H9 (cell line): ENCODE measurements at regions not wholly inside any gene's neighbourhood (a gene's known extent, or its start where the extent isn't known, plus 50 kb on each side); places are given as distances from the start of the nearest gene placed in this dataset.
A peak's percentile ranks its signal among the peaks of the same experiment; 100 is the strongest.

Experiments
- DNase-seq: peaks from one replicate; pipeline ENCODE4 v3.0.0-alpha.2; 2017
- H2AFZ ChIP-seq: one replicate; pipeline ENCODE4 v1.6.1; 2013; ENCODE audit warnings: mild to moderate bottlenecking, low read length, control low read depth, moderate library complexity
- H2AK5ac ChIP-seq: 2 replicates; pipeline ENCODE4 v1.6.1; 2013; ENCODE audit warnings: low read length, control low read depth, mixed read lengths; ENCODE audit not compliant: insufficient read length
- H2BK120ac ChIP-seq: one replicate; pipeline ENCODE4 v1.6.1; 2013; ENCODE audit warnings: low read depth, mild to moderate bottlenecking, low read length, control low read depth, inconsistent platforms; ENCODE audit not compliant: poor library complexity, severe bottlenecking
- H2BK12ac ChIP-seq: 2 replicates; pipeline ENCODE4 v1.6.1; 2013; ENCODE audit warnings: low read length, control low read depth, mixed read lengths, low read depth; ENCODE audit not compliant: insufficient read length
- H2BK15ac ChIP-seq: 2 replicates; pipeline ENCODE4 v1.6.1; 2013; ENCODE audit warnings: low read depth, low read length, control low read depth
- H2BK20ac ChIP-seq: one replicate; pipeline ENCODE4 v1.6.1; 2013; ENCODE audit warnings: low read depth, mild to moderate bottlenecking, low read length, control low read depth, inconsistent platforms; ENCODE audit not compliant: poor library complexity, severe bottlenecking
- H2BK5ac ChIP-seq: 2 replicates; pipeline ENCODE4 v1.6.1; 2013; ENCODE audit warnings: low read length, control low read depth, mixed read lengths; ENCODE audit not compliant: insufficient read length
- H3K14ac ChIP-seq: 2 replicates; pipeline ENCODE4 v1.6.1; 2013; ENCODE audit warnings: low read length, control low read depth; ENCODE audit not compliant: insufficient read depth
- H3K18ac ChIP-seq: 2 replicates; pipeline ENCODE4 v1.6.1; 2013; ENCODE audit warnings: low read depth, mild to moderate bottlenecking, mixed read lengths, low read length, control low read depth; ENCODE audit not compliant: insufficient read length
- H3K23ac ChIP-seq: 2 replicates; pipeline ENCODE4 v1.6.1; 2013; ENCODE audit warnings: low read length, control low read depth, mixed read lengths, low read depth; ENCODE audit not compliant: insufficient read length
- H3K23me2 ChIP-seq: 2 replicates; pipeline ENCODE4 v1.6.1; 2013; ENCODE audit warnings: low read depth, mild to moderate bottlenecking, mixed read lengths, low read length, control low read depth; ENCODE audit not compliant: insufficient read length, poor library complexity, severe bottlenecking
- H3K27ac ChIP-seq: 2 replicates; pipeline ENCODE4 v1.5.1; 2013; ENCODE audit warnings: low read length, control low read depth, mixed read lengths, low read depth; ENCODE audit not compliant: insufficient read length
- H3K27me3 ChIP-seq: 2 replicates; pipeline ENCODE4 v1.6.1; 2013; ENCODE audit warnings: low read length, control low read depth, inconsistent platforms; ENCODE audit not compliant: insufficient read depth
- H3K4ac ChIP-seq: 2 replicates; pipeline ENCODE4 v1.6.1; 2013; ENCODE audit warnings: low read depth, mild to moderate bottlenecking, control low read depth, inconsistent platforms, low read length, moderate library complexity
- H3K4me1 ChIP-seq: 2 replicates; pipeline ENCODE4 v1.6.1; 2013; ENCODE audit warnings: low read length, control low read depth, inconsistent platforms; ENCODE audit not compliant: insufficient read depth
- H3K4me2 ChIP-seq: 2 replicates; pipeline ENCODE4 v1.6.1; 2013; ENCODE audit warnings: low read length, control low read depth, mixed read lengths; ENCODE audit not compliant: insufficient read length, insufficient read depth
- H3K56ac ChIP-seq: 2 replicates; pipeline ENCODE4 v1.6.1; 2013; ENCODE audit warnings: low read depth, mild to moderate bottlenecking, mixed read lengths, low read length, control low read depth; ENCODE audit not compliant: insufficient read length
- H3K79me1 ChIP-seq: 2 replicates; pipeline ENCODE4 v1.6.1; 2013; ENCODE audit warnings: low read depth, mild to moderate bottlenecking, moderate library complexity, low read length, control low read depth, inconsistent platforms; ENCODE audit not compliant: insufficient read depth, poor library complexity, severe bottlenecking
- H3K79me2 ChIP-seq: 2 replicates; pipeline ENCODE4 v1.6.1; 2013; ENCODE audit warnings: low read length, control low read depth, inconsistent platforms; ENCODE audit not compliant: insufficient read depth
- H3K9ac ChIP-seq: 2 replicates; pipeline ENCODE4 v1.6.1; 2013; ENCODE audit warnings: low read length, control low read depth, mixed read lengths; ENCODE audit not compliant: insufficient read length; ENCODE audit errors: extremely low read depth
- H3K9me3 ChIP-seq: one replicate; pipeline ENCODE4 v1.6.1; 2013; ENCODE audit warnings: low read depth, low read length, inconsistent platforms; ENCODE audit not compliant: control insufficient read depth
- H3T11ph ChIP-seq: one replicate; pipeline ENCODE4 v1.6.1; 2013; ENCODE audit warnings: mild to moderate bottlenecking, low read length, control low read depth, inconsistent platforms
- H4K20me1 ChIP-seq: one replicate; pipeline ENCODE4 v1.6.1; 2013; ENCODE audit not compliant: control insufficient read depth, insufficient read length, insufficient read depth
- H4K5ac ChIP-seq: 2 replicates; pipeline ENCODE4 v1.6.1; 2013; ENCODE audit warnings: low read depth, mild to moderate bottlenecking, mixed read lengths, low read length, control low read depth; ENCODE audit not compliant: insufficient read length
- H4K8ac ChIP-seq: replicated peaks from 2 replicates; pipeline ENCODE4 v1.6.1; 2013; ENCODE audit warnings: low read length, control low read depth, mixed read lengths, low read depth; ENCODE audit not compliant: insufficient read length
- H4K91ac ChIP-seq: 2 replicates; pipeline ENCODE4 v1.6.1; 2013; ENCODE audit warnings: low read depth, mild to moderate bottlenecking, moderate library complexity, mixed read lengths, low read length, control low read depth; ENCODE audit not compliant: insufficient read length
- H3K27ac Mint-ChIP-seq, 3 experiments: 2 replicates in 2 of 3; 3 replicates in 1 of 3; pipeline ENCODE4 v1.8.0; 2020 to 2021; ENCODE audit warnings: mixed read lengths in 3 of 3, mild to moderate bottlenecking in 1 of 3, moderate library complexity in 1 of 3
- H3K27me3 Mint-ChIP-seq: 2 replicates; pipeline ENCODE4 v1.8.0; 2021; ENCODE audit warnings: low read depth, mild to moderate bottlenecking, moderate library complexity, mixed read lengths
- H3K36me3 Mint-ChIP-seq, 3 experiments: 2 replicates in 2 of 3; 3 replicates in 1 of 3; pipeline ENCODE4 v1.8.0; 2020 to 2021; ENCODE audit warnings: low read depth in 3 of 3, mixed read lengths in 3 of 3; ENCODE audit not compliant: insufficient read depth in 1 of 3
- H3K4me1 Mint-ChIP-seq, 2 experiments: 2 replicates each; pipeline ENCODE4 v1.8.0; 2020; ENCODE audit warnings: mixed read lengths in 2 of 2
- H3K4me3 Mint-ChIP-seq, 2 experiments: 2 replicates in 1 of 2; 3 replicates in 1 of 2; pipeline ENCODE4 v1.8.0; 2020 to 2021; ENCODE audit warnings: mild to moderate bottlenecking in 2 of 2, mixed read lengths in 2 of 2, moderate library complexity in 1 of 2
- H3K9me3 Mint-ChIP-seq, 2 experiments: 2 replicates in 1 of 2; 3 replicates in 1 of 2; pipeline ENCODE4 v1.8.0; 2020; ENCODE audit warnings: mild to moderate bottlenecking in 2 of 2, mixed read lengths in 2 of 2, moderate library complexity in 1 of 2
- WGBS: extraction: QIAGEN DNeasy Blood & Tissue Kit; methylation state at CpG from one replicate; pipeline ENCODE4 v1.1.7; 2013; ENCODE audit warnings: missing lambda C conversion rate, low lambda C conversion rate, mixed read lengths; ENCODE audit not compliant: insufficient read length; ENCODE audit errors: extremely low coverage; 5-methylcytosine and 5-hydroxymethylcytosine counted together
- TF ChIP-seq, protein P1 (sequence below): fragments of 200-600 bp; sonication (generic); conservative IDR thresholded peaks from 3 replicates; pipeline ENCODE4 v1.8.0; 2021; ENCODE audit warnings: antibody characterized with exemption, mild to moderate bottlenecking

DNA sequence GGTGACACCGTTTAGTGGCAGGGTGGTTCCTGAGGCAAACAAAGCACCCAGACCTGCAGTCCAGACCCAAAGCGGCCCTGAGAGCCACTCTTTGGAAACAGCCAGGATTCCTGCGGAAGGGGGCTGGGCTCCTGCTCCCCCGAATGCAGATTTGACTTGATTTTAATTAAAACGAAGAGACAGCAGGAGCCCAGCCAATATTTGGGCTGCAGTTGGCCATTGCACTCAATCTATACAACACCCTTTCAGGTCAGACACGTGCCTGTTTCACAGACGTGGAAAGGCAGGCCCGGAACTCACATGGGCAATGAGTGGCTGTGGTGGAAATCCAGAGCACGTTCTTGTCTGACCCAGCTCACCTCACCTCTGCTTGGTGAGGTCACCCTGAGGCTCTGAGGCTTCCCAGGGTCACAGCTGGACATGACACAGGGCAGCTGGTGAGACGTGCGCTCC is 122.4 kb downstream of the NDUFA10 start:
- H3K9ac ChIP-seq, result no peak overlapping the region
- H3K4me1 Mint-ChIP-seq, result peaks cover 27 to 28% of the 10 kb centered on the region in 2 experiments
- no CpG with 5 or more reads among the region's 11 CpGs for WGBS
- H3K27ac ChIP-seq, result no peak overlapping the region
- H3K79me1 ChIP-seq, result no peaks in the 10 kb centered on the region
- H3K23ac ChIP-seq, result no peak overlapping the region
- H3K9me3 Mint-ChIP-seq, result peaks cover 8 to 11% of the 10 kb centered on the region in 2 experiments; a peak in 4 of 5 replicates
- peak overlapping the region; percentile 32 for H3K4me2 ChIP-seq
- no peaks in the 10 kb centered on the region for H4K20me1 ChIP-seq
- H3T11ph ChIP-seq, result no peak overlapping the region
- H2BK120ac ChIP-seq, result no peak overlapping the region
- H3K14ac ChIP-seq, result peak overlapping the region; percentile 45
- H3K27me3 Mint-ChIP-seq, result peaks cover 12% of the 10 kb centered on the region
- H4K5ac ChIP-seq, result no peak overlapping the region
- H2AFZ ChIP-seq, result no peak overlapping the region
- no peaks in the 10 kb centered on the region for H3K9me3 ChIP-seq
- no peaks in the 10 kb centered on the region for H3K79me2 ChIP-seq
- no peaks in the 10 kb centered on the region for H3K27me3 ChIP-seq
- peaks cover 2% of the 10 kb centered on the region for H3K23me2 ChIP-seq
- no peak overlapping the region for H2BK20ac ChIP-seq
- no peak overlapping the region for H2BK5ac ChIP-seq
- H2BK15ac ChIP-seq, result no peak overlapping the region
- no peak overlapping the region for H4K91ac ChIP-seq
- no peak overlapping the region for H2AK5ac ChIP-seq
- peaks cover 0 to 5% (median 5%) of the 10 kb centered on the region in 3 experiments; a peak in 4 of 7 replicates for H3K36me3 Mint-ChIP-seq
- H3K4me3 Mint-ChIP-seq, result no peak overlapping the region; a peak in 1 of 5 replicates
- TF ChIP-seq, protein P1, sequence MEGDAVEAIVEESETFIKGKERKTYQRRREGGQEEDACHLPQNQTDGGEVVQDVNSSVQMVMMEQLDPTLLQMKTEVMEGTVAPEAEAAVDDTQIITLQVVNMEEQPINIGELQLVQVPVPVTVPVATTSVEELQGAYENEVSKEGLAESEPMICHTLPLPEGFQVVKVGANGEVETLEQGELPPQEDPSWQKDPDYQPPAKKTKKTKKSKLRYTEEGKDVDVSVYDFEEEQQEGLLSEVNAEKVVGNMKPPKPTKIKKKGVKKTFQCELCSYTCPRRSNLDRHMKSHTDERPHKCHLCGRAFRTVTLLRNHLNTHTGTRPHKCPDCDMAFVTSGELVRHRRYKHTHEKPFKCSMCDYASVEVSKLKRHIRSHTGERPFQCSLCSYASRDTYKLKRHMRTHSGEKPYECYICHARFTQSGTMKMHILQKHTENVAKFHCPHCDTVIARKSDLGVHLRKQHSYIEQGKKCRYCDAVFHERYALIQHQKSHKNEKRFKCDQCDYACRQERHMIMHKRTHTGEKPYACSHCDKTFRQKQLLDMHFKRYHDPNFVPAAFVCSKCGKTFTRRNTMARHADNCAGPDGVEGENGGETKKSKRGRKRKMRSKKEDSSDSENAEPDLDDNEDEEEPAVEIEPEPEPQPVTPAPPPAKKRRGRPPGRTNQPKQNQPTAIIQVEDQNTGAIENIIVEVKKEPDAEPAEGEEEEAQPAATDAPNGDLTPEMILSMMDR, result no peak
- H3K56ac ChIP-seq, result no peak overlapping the region
- peak overlapping the region; percentile 7 for H3K18ac ChIP-seq
- no peak overlapping the region for H4K8ac ChIP-seq
- H3K4me1 ChIP-seq, result peaks cover 8% of the 10 kb centered on the region; the same call in 1 of the 2 replicates
- H3K4ac ChIP-seq, result no peak overlapping the region
- DNase-seq, result peak; percentile 31
- peak overlapping the region in 2 of 3 experiments; percentile 18 to 27; a peak in 1 of 7 replicates for H3K27ac Mint-ChIP-seq
- H2BK12ac ChIP-seq, result no peak overlapping the region
